GM12872 (cell line): ENCODE measurements at regions not wholly inside any gene's neighbourhood (a gene's known extent, or its start where the extent isn't known, plus 50 kb on each side); places are given as distances from the start of the nearest gene placed in this dataset.

ENCODE experiments used
- TF ChIP-seq, protein P1 (sequence below): IDR thresholded peaks from 3 replicates; pipeline ENCODE4 v1.5.1; 2011; ENCODE audit warnings: low read depth, mild to moderate bottlenecking, low read length, moderate library complexity; ENCODE audit not compliant: insufficient read depth

DNA sequence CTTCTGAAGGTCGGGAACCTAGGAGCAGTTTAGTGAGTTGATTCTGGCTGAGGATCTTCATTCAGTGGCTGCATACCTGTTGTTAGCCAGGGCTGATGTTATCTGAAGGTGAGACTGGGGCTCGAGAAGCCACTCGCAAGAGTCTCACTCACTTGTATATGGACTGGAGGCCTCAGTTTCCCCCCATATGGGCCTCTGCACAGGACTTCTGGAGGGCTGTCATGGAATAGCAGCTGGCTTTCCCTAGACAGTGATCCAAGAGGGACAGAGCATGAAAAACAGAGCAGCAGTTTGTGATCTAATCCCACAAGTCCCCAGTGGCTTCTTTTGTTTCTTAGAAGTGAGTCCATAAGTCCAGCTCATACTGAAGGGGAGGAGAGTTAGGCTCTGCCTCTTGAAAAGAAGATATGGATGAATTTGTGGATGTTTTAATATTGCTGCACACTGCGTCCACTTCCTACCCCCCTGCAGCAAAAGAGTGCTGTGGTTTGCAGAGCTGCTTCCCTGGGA, 623.4 kb downstream of the CDH26 start:
- TF ChIP-seq, protein P1, sequence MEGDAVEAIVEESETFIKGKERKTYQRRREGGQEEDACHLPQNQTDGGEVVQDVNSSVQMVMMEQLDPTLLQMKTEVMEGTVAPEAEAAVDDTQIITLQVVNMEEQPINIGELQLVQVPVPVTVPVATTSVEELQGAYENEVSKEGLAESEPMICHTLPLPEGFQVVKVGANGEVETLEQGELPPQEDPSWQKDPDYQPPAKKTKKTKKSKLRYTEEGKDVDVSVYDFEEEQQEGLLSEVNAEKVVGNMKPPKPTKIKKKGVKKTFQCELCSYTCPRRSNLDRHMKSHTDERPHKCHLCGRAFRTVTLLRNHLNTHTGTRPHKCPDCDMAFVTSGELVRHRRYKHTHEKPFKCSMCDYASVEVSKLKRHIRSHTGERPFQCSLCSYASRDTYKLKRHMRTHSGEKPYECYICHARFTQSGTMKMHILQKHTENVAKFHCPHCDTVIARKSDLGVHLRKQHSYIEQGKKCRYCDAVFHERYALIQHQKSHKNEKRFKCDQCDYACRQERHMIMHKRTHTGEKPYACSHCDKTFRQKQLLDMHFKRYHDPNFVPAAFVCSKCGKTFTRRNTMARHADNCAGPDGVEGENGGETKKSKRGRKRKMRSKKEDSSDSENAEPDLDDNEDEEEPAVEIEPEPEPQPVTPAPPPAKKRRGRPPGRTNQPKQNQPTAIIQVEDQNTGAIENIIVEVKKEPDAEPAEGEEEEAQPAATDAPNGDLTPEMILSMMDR: no peak

DNA sequence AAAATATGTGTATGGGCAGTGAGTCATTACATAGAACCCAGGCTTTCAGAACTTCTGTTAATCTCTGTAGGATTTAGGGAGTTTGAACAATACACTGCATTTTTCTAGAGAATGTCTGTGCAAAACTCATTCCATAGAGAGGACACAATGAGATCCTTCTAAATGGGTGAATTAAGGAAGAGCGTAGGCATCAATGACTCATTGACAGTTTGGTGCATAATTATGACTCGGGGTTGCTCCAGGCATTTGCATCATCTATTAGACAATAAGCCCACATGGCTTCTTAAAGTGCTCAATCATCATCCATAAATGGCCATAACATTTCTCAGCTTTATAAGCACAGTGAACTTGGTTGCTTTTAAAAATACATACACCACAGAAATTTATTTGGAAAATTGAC, 625.5 kb downstream of the CDH26 start:
- TF ChIP-seq, protein P1: no peak

DNA sequence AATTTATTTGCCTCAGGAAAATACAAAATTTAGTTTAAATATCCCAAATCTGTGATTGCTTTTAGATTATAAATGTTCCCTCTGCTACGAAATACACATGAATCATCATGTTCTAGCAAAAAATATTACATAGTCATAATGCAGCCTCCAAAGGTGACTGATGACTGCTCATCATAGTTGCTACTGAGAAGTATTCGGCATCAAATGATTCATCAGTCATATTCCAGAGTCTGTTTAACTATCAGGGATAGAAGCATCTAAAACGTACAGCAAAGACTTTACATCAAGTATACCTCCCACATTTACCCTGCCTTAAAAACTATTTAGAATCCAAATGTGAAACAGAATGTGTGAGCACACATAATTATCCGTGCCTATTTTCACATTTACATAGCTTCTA, 626.0 kb downstream of the CDH26 start:
- TF ChIP-seq, protein P1: no peak

DNA sequence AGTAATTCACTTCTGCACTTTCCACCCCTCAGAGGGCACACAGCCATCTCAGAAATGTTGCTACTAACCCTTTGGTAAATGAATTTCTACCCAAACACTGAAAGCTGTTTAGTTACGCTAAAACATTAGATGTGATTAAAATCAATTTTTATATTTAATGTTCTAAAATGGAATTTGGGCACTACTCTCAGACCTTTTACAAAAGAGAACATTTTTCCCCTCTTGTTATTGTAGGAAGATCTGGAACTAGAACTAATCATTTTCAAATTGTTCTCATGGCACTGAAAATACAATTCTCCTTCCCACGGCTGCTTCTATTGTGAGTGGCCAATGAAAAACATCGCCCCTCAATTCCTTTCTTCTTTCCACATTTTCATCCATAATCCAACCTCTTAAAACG, 627.4 kb downstream of the CDH26 start:
- TF ChIP-seq, protein P1: no peak

DNA sequence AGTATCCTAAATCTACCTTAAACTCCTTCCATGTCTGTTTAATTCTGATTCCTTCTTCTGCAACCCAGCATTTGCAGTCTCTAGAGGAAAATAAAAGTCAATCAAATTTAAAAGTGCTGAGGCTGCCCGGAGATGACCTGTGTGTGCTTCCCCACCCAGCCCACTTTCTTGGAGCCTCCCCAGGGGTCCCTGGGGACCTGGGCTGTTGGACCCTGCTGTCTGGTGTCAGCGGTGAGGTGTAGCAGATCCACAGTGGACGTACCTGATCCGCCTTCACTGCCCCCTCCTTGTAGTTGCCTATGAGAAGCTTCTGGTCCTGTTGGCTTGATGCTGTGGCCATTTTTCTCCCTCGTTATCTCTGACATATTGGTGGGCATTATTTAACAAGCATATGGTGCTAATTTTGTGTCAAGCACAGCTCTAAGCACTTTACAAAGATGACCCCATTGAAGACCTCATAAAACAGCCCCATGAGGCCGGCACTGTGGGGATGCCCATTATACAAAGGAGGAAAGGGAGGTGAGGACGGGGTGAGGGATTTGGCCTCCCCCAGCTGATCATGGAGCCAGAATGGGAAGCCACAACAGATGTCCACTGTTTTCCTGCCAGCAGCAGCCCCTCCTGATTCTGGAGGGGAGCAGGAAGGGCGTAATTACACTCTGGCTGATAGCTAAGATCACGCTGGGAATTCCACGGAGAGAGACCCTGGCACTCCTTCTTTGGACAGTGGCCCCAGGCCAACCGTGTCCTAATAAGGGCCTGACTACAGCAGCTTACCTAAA, 628.2 kb downstream of the CDH26 start:
- TF ChIP-seq, protein P1: no peak

DNA sequence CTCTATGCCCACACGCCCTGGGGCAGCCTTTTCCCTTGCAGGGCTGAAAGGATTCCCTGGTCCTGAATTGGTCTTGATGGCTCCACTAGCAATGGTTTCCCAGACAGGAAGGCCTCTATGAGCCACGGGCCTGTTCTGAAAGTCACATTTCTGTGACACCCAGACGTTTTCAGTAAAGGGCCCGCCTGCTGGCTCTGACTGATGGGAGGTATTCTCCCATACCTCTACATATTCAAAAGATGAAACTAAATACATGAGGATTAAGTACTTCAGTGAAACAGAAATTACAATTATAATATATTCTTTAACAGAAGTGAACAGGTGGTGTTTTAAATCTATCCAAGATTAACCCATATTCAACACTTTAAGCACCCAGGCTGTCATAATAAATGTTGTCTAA, 629.8 kb downstream of the CDH26 start:
- TF ChIP-seq, protein P1: no peak

DNA sequence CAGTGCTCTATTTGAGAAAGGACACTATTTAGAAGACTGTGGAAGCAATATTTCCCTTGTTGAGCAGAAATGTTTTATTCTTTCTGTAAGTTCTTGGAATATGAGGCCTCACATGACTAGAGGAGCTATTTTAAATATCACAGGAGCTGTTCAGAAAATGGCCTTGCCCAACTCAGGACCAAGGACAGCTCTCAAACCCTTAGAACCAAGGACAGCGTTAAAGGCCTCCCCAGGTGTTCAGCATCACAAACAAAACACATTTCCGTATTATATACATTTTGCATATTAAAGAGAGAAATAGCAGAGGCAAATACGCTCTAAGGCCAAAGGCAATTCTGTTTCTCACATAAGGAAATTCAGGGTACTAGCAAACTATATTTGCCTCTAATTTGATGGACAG, 631.4 kb downstream of the CDH26 start:
- TF ChIP-seq, protein P1: no peak
